ENCODE measurements at regions not wholly inside any gene's neighbourhood (a gene's known extent, or its start where the extent isn't known, plus 50 kb on each side); places are given as distances from the start of the nearest gene placed in this dataset.
"Not testable (repeated sequence)": the region's sequence is repeated elsewhere in the genome, so short reads cannot be mapped to it uniquely, and the experiment has no call there.

GRCh38 chr4:9592010-9592409 is 147.8 kb downstream of the DEFB131A start:
- no peaks in the 10 kb centered on the region for H3K4me1 ChIP-seq (ENCODE audit: low read length)
- no peak overlapping the region for H3K4me2 ChIP-seq (ENCODE audit: low read length)
- no peaks in the 10 kb centered on the region for H3K9me3 ChIP-seq (ENCODE audit: insufficient read depth, low read length)
- no peak overlapping the region for H3K4me3 ChIP-seq (ENCODE audit: low read length)
- H3K36me3 ChIP-seq (replicated peaks; ENCODE audit: low read depth, low read length), result no peaks in the 10 kb centered on the region
- no peaks in the 10 kb centered on the region for H4K20me1 ChIP-seq (ENCODE audit: insufficient read depth, low read length)
- H2AFZ ChIP-seq (ENCODE audit: low read depth, low read length), result no peak overlapping the region
- TF ChIP-seq CTCF (IDR thresholded peaks at IDR 0.05; ENCODE audit: low read depth, low read length) (no peak), EZH2phosphoT487 (IDR thresholded peaks at IDR 0.05; ENCODE audit: low read depth) (no peak)
- H3K9ac ChIP-seq (ENCODE audit: low read length), result no peak overlapping the region
- H3K27me3 ChIP-seq (ENCODE audit: low read depth, low read length), result no peaks in the 10 kb centered on the region
- no peak overlapping the region for H3K27ac ChIP-seq (ENCODE audit: low read length)
- no peaks in the 10 kb centered on the region for H3K79me2 ChIP-seq (ENCODE audit: low read length)

GRCh38 chr4:9594948-9595347 is 150.7 kb downstream of the DEFB131A start:
- Histone ChIP-seq H3K27ac (ENCODE audit: low read length) (no peak overlapping the region), H3K79me2 (ENCODE audit: low read length) (no peaks in the 10 kb centered on the region), H3K4me3 (ENCODE audit: low read length) (no peak overlapping the region), H3K9ac (ENCODE audit: low read length) (no peak overlapping the region), H3K4me1 (ENCODE audit: low read length) (no peaks in the 10 kb centered on the region), H3K27me3 (ENCODE audit: low read depth, low read length) (no peaks in the 10 kb centered on the region), H3K36me3 (replicated peaks; ENCODE audit: low read depth, low read length) (no peaks in the 10 kb centered on the region), H4K20me1 (ENCODE audit: insufficient read depth, low read length) (no peaks in the 10 kb centered on the region), H2AFZ (ENCODE audit: low read depth, low read length) (no peak overlapping the region), H3K4me2 (ENCODE audit: low read length) (no peak overlapping the region), H3K9me3 (ENCODE audit: insufficient read depth, low read length) (no peaks in the 10 kb centered on the region)
- TF ChIP-seq EZH2phosphoT487 (IDR thresholded peaks at IDR 0.05; ENCODE audit: low read depth), result no peak
- no peak for TF ChIP-seq CTCF (IDR thresholded peaks at IDR 0.05; ENCODE audit: low read depth, low read length)

DNA sequence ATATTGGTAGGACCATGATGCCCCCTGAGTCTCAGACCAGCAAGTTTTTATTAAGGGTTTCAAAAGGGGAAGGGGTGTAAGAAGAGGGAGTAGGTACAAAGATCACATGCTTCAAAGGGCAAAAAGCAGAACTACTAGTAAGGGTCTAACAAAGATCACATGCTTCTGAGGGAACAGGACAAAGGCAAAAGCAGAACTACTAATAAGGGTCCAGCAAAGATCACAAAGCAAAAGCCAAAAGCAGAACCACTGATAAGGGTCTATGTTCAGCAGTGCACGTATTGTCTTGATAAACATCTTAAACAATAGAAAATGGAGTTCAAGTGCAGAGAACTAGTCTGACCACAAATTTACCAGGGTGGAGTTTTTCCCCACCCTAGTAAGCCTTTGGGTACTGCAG is 151.3 kb downstream of the DEFB131A start:
- H3K79me2 ChIP-seq (ENCODE audit: low read length); H3K4me2 ChIP-seq (ENCODE audit: low read length): not testable (repeated sequence)

GRCh38 chr4:9599266-9599665 is 155.1 kb downstream of the DEFB131A start:
- no peak overlapping the region for H3K4me2 ChIP-seq (ENCODE audit: low read length)
- H3K79me2 ChIP-seq (ENCODE audit: low read length), result no peaks in the 10 kb centered on the region
- no peak for TF ChIP-seq EZH2phosphoT487 (IDR thresholded peaks at IDR 0.05; ENCODE audit: low read depth)
- TF ChIP-seq CTCF (IDR thresholded peaks at IDR 0.05; ENCODE audit: low read depth, low read length), result no peak
- no peak overlapping the region for H3K9ac ChIP-seq (ENCODE audit: low read length)
- H3K4me3 ChIP-seq (ENCODE audit: low read length), result no peak overlapping the region
- H3K9me3 ChIP-seq (ENCODE audit: insufficient read depth, low read length), result no peaks in the 10 kb centered on the region
- H3K27ac ChIP-seq (ENCODE audit: low read length), result no peak overlapping the region
- H3K36me3 ChIP-seq (replicated peaks; ENCODE audit: low read depth, low read length), result no peaks in the 10 kb centered on the region
- no peaks in the 10 kb centered on the region for H3K27me3 ChIP-seq (ENCODE audit: low read depth, low read length)
- H2AFZ ChIP-seq (ENCODE audit: low read depth, low read length), result no peak overlapping the region
- H3K4me1 ChIP-seq (ENCODE audit: low read length), result no peaks in the 10 kb centered on the region
- no peaks in the 10 kb centered on the region for H4K20me1 ChIP-seq (ENCODE audit: insufficient read depth, low read length)

More for the DNA sequence above, 151.3 kb downstream of the DEFB131A start:
- H4K20me1 ChIP-seq (ENCODE audit: insufficient read depth, low read length); H3K27ac ChIP-seq (ENCODE audit: low read length); H3K27me3 ChIP-seq (ENCODE audit: low read depth, low read length); H3K36me3 ChIP-seq (replicated peaks; ENCODE audit: low read depth, low read length); H3K9ac ChIP-seq (ENCODE audit: low read length); H3K4me1 ChIP-seq (ENCODE audit: low read length); H2AFZ ChIP-seq (ENCODE audit: low read depth, low read length); H3K4me3 ChIP-seq (ENCODE audit: low read length); H3K9me3 ChIP-seq (ENCODE audit: insufficient read depth, low read length): not testable (repeated sequence)

DNA sequence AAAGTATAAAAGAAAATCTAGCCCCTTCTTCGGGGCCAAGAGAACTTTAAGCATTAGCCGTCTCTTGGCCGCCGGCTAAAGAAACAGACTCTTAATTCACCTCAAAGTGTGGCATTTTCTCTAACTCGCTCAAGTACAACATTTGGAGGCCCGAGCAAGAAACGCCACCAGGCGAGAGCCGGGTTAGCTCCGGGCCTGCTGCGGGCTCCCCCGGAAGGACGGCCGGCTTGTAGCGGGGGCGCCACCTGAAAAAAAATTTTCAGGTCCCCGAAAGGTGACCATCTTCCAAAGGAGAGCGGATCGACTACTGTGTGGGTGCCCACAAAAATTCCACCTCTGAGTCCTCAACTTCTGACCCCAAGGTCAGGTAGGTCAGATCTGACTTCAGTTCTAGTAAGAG is 156.0 kb downstream of the DEFB131A start:
- Histone ChIP-seq H3K4me1 (ENCODE audit: low read length) (no peaks in the 10 kb centered on the region), H4K20me1 (ENCODE audit: insufficient read depth, low read length) (no peaks in the 10 kb centered on the region), H3K79me2 (ENCODE audit: low read length) (no peaks in the 10 kb centered on the region), H3K9ac (ENCODE audit: low read length) (no peak overlapping the region), H3K9me3 (ENCODE audit: insufficient read depth, low read length) (no peaks in the 10 kb centered on the region), H3K36me3 (replicated peaks; ENCODE audit: low read depth, low read length) (no peaks in the 10 kb centered on the region), H3K4me2 (ENCODE audit: low read length) (no peak overlapping the region), H3K4me3 (ENCODE audit: low read length) (no peak overlapping the region), H2AFZ (ENCODE audit: low read depth, low read length) (no peak overlapping the region), H3K27me3 (ENCODE audit: low read depth, low read length) (no peaks in the 10 kb centered on the region), H3K27ac (ENCODE audit: low read length) (no peak overlapping the region)
- TF ChIP-seq CTCF (IDR thresholded peaks at IDR 0.05; ENCODE audit: low read depth, low read length) (no peak), EZH2phosphoT487 (IDR thresholded peaks at IDR 0.05; ENCODE audit: low read depth) (no peak)
